ENCODE measurements at regions not wholly inside any gene's neighbourhood (a gene's known extent, or its start where the extent isn't known, plus 50 kb on each side); places are given as distances from the start of the nearest gene placed in this dataset.
"Not testable (repeated sequence)": the region's sequence is repeated elsewhere in the genome, so short reads cannot be mapped to it uniquely, and the experiment has no call there.

- DNase-seq (ENCODE audit: low spot score): no peak
- no peak overlapping the region for H3K27ac Mint-ChIP-seq
Observed at GRCh38 chr10:6794441-6794840, 214.4 kb upstream of the PRKCQ start.

GRCh38 chr10:6788731-6789130 lies 208.7 kb upstream of the PRKCQ start:
- H3K36me3 Mint-ChIP-seq (ENCODE audit: low read depth): no peaks in the 10 kb centered on the region
- H3K27me3 Mint-ChIP-seq (ENCODE audit: low read depth): peaks cover 18% of the 10 kb centered on the region
- H3K9me3 Mint-ChIP-seq: no peaks in the 10 kb centered on the region
- DNase-seq (ENCODE audit: low spot score): no peak
- no peak overlapping the region for H3K4me3 Mint-ChIP-seq
- H3K4me1 Mint-ChIP-seq (ENCODE audit: low read depth): no peaks in the 10 kb centered on the region
- H3K27ac Mint-ChIP-seq: no peak overlapping the region

More at GRCh38 chr10:6794441-6794840, 214.4 kb upstream of the PRKCQ start:
- no peaks in the 10 kb centered on the region for H3K36me3 Mint-ChIP-seq (ENCODE audit: low read depth)
- H3K27me3 Mint-ChIP-seq (ENCODE audit: low read depth): peaks cover 15% of the 10 kb centered on the region
- H3K4me1 Mint-ChIP-seq (ENCODE audit: low read depth): no peaks in the 10 kb centered on the region
- H3K9me3 Mint-ChIP-seq: no peaks in the 10 kb centered on the region
- no peak overlapping the region for H3K4me3 Mint-ChIP-seq

GRCh38 chr10:6788231-6788630 lies 208.2 kb upstream of the PRKCQ start:
- DNase-seq (ENCODE audit: low spot score): no peak
- H3K4me3 Mint-ChIP-seq: no peak overlapping the region
- no peaks in the 10 kb centered on the region for H3K4me1 Mint-ChIP-seq (ENCODE audit: low read depth)
- H3K36me3 Mint-ChIP-seq (ENCODE audit: low read depth): no peaks in the 10 kb centered on the region
- H3K9me3 Mint-ChIP-seq: no peaks in the 10 kb centered on the region
- peaks cover 16% of the 10 kb centered on the region for H3K27me3 Mint-ChIP-seq (ENCODE audit: low read depth)
- H3K27ac Mint-ChIP-seq: no peak overlapping the region

GRCh38 chr10:6787718-6788117 lies 207.6 kb upstream of the PRKCQ start:
- DNase-seq (ENCODE audit: low spot score): no peak
- Mint-ChIP-seq H3K27ac (no peak overlapping the region), H3K27me3 (ENCODE audit: low read depth) (peaks cover 21% of the 10 kb centered on the region), H3K36me3 (ENCODE audit: low read depth) (no peaks in the 10 kb centered on the region), H3K4me1 (ENCODE audit: low read depth) (no peaks in the 10 kb centered on the region), H3K4me3 (no peak overlapping the region), H3K9me3 (no peaks in the 10 kb centered on the region)

GRCh38 chr10:6787091-6787490 lies 207.0 kb upstream of the PRKCQ start:
- Mint-ChIP-seq H3K9me3 (no peaks in the 10 kb centered on the region), H3K27me3 (ENCODE audit: low read depth) (peaks cover 23% of the 10 kb centered on the region), H3K36me3 (ENCODE audit: low read depth) (no peaks in the 10 kb centered on the region), H3K4me3 (no peak overlapping the region), H3K27ac (no peak overlapping the region), H3K4me1 (ENCODE audit: low read depth) (no peaks in the 10 kb centered on the region)
- DNase-seq (ENCODE audit: low spot score): no peak

- no peaks in the 10 kb centered on the region for H3K4me1 Mint-ChIP-seq (ENCODE audit: low read depth)
- H3K27ac Mint-ChIP-seq: no peak overlapping the region
- no peak for DNase-seq (ENCODE audit: low spot score)
- peaks cover 23% of the 10 kb centered on the region for H3K27me3 Mint-ChIP-seq (ENCODE audit: low read depth)
- H3K36me3 Mint-ChIP-seq (ENCODE audit: low read depth): no peaks in the 10 kb centered on the region
- H3K9me3 Mint-ChIP-seq: no peaks in the 10 kb centered on the region
- no peak overlapping the region for H3K4me3 Mint-ChIP-seq
Observed at GRCh38 chr10:6786579-6787031, 206.5 kb upstream of the PRKCQ start.

- DNase-seq (ENCODE audit: low spot score); H3K9me3 Mint-ChIP-seq; H3K36me3 Mint-ChIP-seq (ENCODE audit: low read depth); H3K4me3 Mint-ChIP-seq; H3K27ac Mint-ChIP-seq; H3K4me1 Mint-ChIP-seq (ENCODE audit: low read depth): not testable (repeated sequence)
- H3K27me3 Mint-ChIP-seq (ENCODE audit: low read depth): peaks cover 21% of the 10 kb centered on the region
Observed at GRCh38 chr10:6784429-6784828, 204.4 kb upstream of the PRKCQ start.

GRCh38 chr10:6783471-6783870 lies 203.4 kb upstream of the PRKCQ start:
- Mint-ChIP-seq H3K9me3 (no peaks in the 10 kb centered on the region), H3K4me1 (ENCODE audit: low read depth) (no peaks in the 10 kb centered on the region), H3K36me3 (ENCODE audit: low read depth) (no peaks in the 10 kb centered on the region), H3K27ac (no peak overlapping the region), H3K4me3 (no peak overlapping the region), H3K27me3 (ENCODE audit: low read depth) (peaks cover 21% of the 10 kb centered on the region)
- no peak for DNase-seq (ENCODE audit: low spot score)

- H3K27ac Mint-ChIP-seq: no peak overlapping the region
- no peak overlapping the region for H3K4me3 Mint-ChIP-seq
- peaks cover 18% of the 10 kb centered on the region for H3K27me3 Mint-ChIP-seq (ENCODE audit: low read depth)
- no peaks in the 10 kb centered on the region for H3K4me1 Mint-ChIP-seq (ENCODE audit: low read depth)
- H3K36me3 Mint-ChIP-seq (ENCODE audit: low read depth): no peaks in the 10 kb centered on the region
- H3K9me3 Mint-ChIP-seq: no peaks in the 10 kb centered on the region
- DNase-seq (ENCODE audit: low spot score): no peak
Observed at GRCh38 chr10:6782378-6782777, 202.3 kb upstream of the PRKCQ start.

GRCh38 chr10:6781133-6781770 lies 201.2 kb upstream of the PRKCQ start:
- no peaks in the 10 kb centered on the region for H3K9me3 Mint-ChIP-seq
- no peak overlapping the region for H3K4me3 Mint-ChIP-seq
- peaks cover 18% of the 10 kb centered on the region for H3K27me3 Mint-ChIP-seq (ENCODE audit: low read depth)

GRCh38 chr10:6780008-6780677 lies 200.1 kb upstream of the PRKCQ start:
- H3K4me1 Mint-ChIP-seq (ENCODE audit: low read depth): no peaks in the 10 kb centered on the region
- H3K27me3 Mint-ChIP-seq (ENCODE audit: low read depth): peaks cover 21% of the 10 kb centered on the region
- H3K4me3 Mint-ChIP-seq: no peak overlapping the region
- no peak overlapping the region for H3K27ac Mint-ChIP-seq
- H3K9me3 Mint-ChIP-seq: no peaks in the 10 kb centered on the region
- DNase-seq (ENCODE audit: low spot score): no peak
- H3K36me3 Mint-ChIP-seq (ENCODE audit: low read depth): no peaks in the 10 kb centered on the region

More at GRCh38 chr10:6781133-6781770, 201.2 kb upstream of the PRKCQ start:
- no peak for DNase-seq (ENCODE audit: low spot score)
- no peak overlapping the region for H3K27ac Mint-ChIP-seq
- no peaks in the 10 kb centered on the region for H3K4me1 Mint-ChIP-seq (ENCODE audit: low read depth)
- H3K36me3 Mint-ChIP-seq (ENCODE audit: low read depth): no peaks in the 10 kb centered on the region

- Mint-ChIP-seq H3K4me1 (ENCODE audit: low read depth) (no peaks in the 10 kb centered on the region), H3K9me3 (no peaks in the 10 kb centered on the region), H3K4me3 (no peak overlapping the region), H3K27me3 (ENCODE audit: low read depth) (peaks cover 21% of the 10 kb centered on the region), H3K27ac (no peak overlapping the region), H3K36me3 (ENCODE audit: low read depth) (no peaks in the 10 kb centered on the region)
- no peak for DNase-seq (ENCODE audit: low spot score)
Observed at GRCh38 chr10:6778992-6779701, 199.1 kb upstream of the PRKCQ start.

- no peaks in the 10 kb centered on the region for H3K36me3 Mint-ChIP-seq (ENCODE audit: low read depth)
- H3K27me3 Mint-ChIP-seq (ENCODE audit: low read depth): peaks cover 14% of the 10 kb centered on the region
- H3K4me1 Mint-ChIP-seq (ENCODE audit: low read depth): no peaks in the 10 kb centered on the region
- H3K27ac Mint-ChIP-seq: no peak overlapping the region
- H3K9me3 Mint-ChIP-seq: no peaks in the 10 kb centered on the region
- no peak overlapping the region for H3K4me3 Mint-ChIP-seq
- DNase-seq (ENCODE audit: low spot score): no peak
Observed at GRCh38 chr10:6776170-6776569, 196.1 kb upstream of the PRKCQ start.

GRCh38 chr10:6774406-6774805 lies 194.3 kb upstream of the PRKCQ start:
- H3K4me1 Mint-ChIP-seq (ENCODE audit: low read depth): no peaks in the 10 kb centered on the region
- no peak overlapping the region for H3K4me3 Mint-ChIP-seq
- H3K27ac Mint-ChIP-seq: no peak overlapping the region
- peaks cover 14% of the 10 kb centered on the region for H3K27me3 Mint-ChIP-seq (ENCODE audit: low read depth)
- no peak for DNase-seq (ENCODE audit: low spot score)
- H3K9me3 Mint-ChIP-seq: no peaks in the 10 kb centered on the region
- H3K36me3 Mint-ChIP-seq (ENCODE audit: low read depth): no peaks in the 10 kb centered on the region

Data from T-helper 2 cell treated with Interferon-gamma antibody and Interleukin-4, amounts not matched to agents 5 μg/mL and 100 μg/mL, for 36 hours (primary cell).